H9 (cell line): ENCODE measurements at regions not wholly inside any gene's neighbourhood (a gene's known extent, or its start where the extent isn't known, plus 50 kb on each side); places are given as distances from the start of the nearest gene placed in this dataset.
A peak's percentile ranks its signal among the peaks of the same experiment; 100 is the strongest.

Experiments
- DNase-seq: peaks from one replicate; pipeline ENCODE4 v3.0.0-alpha.2; 2017
- H2AFZ ChIP-seq: one replicate; pipeline ENCODE4 v1.6.1; 2013; ENCODE audit warnings: mild to moderate bottlenecking, low read length, control low read depth, moderate library complexity
- H2AK5ac ChIP-seq: 2 replicates; pipeline ENCODE4 v1.6.1; 2013; ENCODE audit warnings: low read length, control low read depth, mixed read lengths; ENCODE audit not compliant: insufficient read length
- H2BK120ac ChIP-seq: one replicate; pipeline ENCODE4 v1.6.1; 2013; ENCODE audit warnings: low read depth, mild to moderate bottlenecking, low read length, control low read depth, inconsistent platforms; ENCODE audit not compliant: poor library complexity, severe bottlenecking
- H2BK12ac ChIP-seq: 2 replicates; pipeline ENCODE4 v1.6.1; 2013; ENCODE audit warnings: low read length, control low read depth, mixed read lengths, low read depth; ENCODE audit not compliant: insufficient read length
- H2BK15ac ChIP-seq: 2 replicates; pipeline ENCODE4 v1.6.1; 2013; ENCODE audit warnings: low read depth, low read length, control low read depth
- H2BK20ac ChIP-seq: one replicate; pipeline ENCODE4 v1.6.1; 2013; ENCODE audit warnings: low read depth, mild to moderate bottlenecking, low read length, control low read depth, inconsistent platforms; ENCODE audit not compliant: poor library complexity, severe bottlenecking
- H2BK5ac ChIP-seq: 2 replicates; pipeline ENCODE4 v1.6.1; 2013; ENCODE audit warnings: low read length, control low read depth, mixed read lengths; ENCODE audit not compliant: insufficient read length
- H3K14ac ChIP-seq: 2 replicates; pipeline ENCODE4 v1.6.1; 2013; ENCODE audit warnings: low read length, control low read depth; ENCODE audit not compliant: insufficient read depth
- H3K18ac ChIP-seq: 2 replicates; pipeline ENCODE4 v1.6.1; 2013; ENCODE audit warnings: low read depth, mild to moderate bottlenecking, mixed read lengths, low read length, control low read depth; ENCODE audit not compliant: insufficient read length
- H3K23ac ChIP-seq: 2 replicates; pipeline ENCODE4 v1.6.1; 2013; ENCODE audit warnings: low read length, control low read depth, mixed read lengths, low read depth; ENCODE audit not compliant: insufficient read length
- H3K23me2 ChIP-seq: 2 replicates; pipeline ENCODE4 v1.6.1; 2013; ENCODE audit warnings: low read depth, mild to moderate bottlenecking, mixed read lengths, low read length, control low read depth; ENCODE audit not compliant: insufficient read length, poor library complexity, severe bottlenecking
- H3K27ac ChIP-seq: 2 replicates; pipeline ENCODE4 v1.5.1; 2013; ENCODE audit warnings: low read length, control low read depth, mixed read lengths, low read depth; ENCODE audit not compliant: insufficient read length
- H3K27me3 ChIP-seq: 2 replicates; pipeline ENCODE4 v1.6.1; 2013; ENCODE audit warnings: low read length, control low read depth, inconsistent platforms; ENCODE audit not compliant: insufficient read depth
- H3K4ac ChIP-seq: 2 replicates; pipeline ENCODE4 v1.6.1; 2013; ENCODE audit warnings: low read depth, mild to moderate bottlenecking, control low read depth, inconsistent platforms, low read length, moderate library complexity
- H3K4me1 ChIP-seq: 2 replicates; pipeline ENCODE4 v1.6.1; 2013; ENCODE audit warnings: low read length, control low read depth, inconsistent platforms; ENCODE audit not compliant: insufficient read depth
- H3K4me2 ChIP-seq: 2 replicates; pipeline ENCODE4 v1.6.1; 2013; ENCODE audit warnings: low read length, control low read depth, mixed read lengths; ENCODE audit not compliant: insufficient read length, insufficient read depth
- H3K56ac ChIP-seq: 2 replicates; pipeline ENCODE4 v1.6.1; 2013; ENCODE audit warnings: low read depth, mild to moderate bottlenecking, mixed read lengths, low read length, control low read depth; ENCODE audit not compliant: insufficient read length
- H3K79me1 ChIP-seq: 2 replicates; pipeline ENCODE4 v1.6.1; 2013; ENCODE audit warnings: low read depth, mild to moderate bottlenecking, moderate library complexity, low read length, control low read depth, inconsistent platforms; ENCODE audit not compliant: insufficient read depth, poor library complexity, severe bottlenecking
- H3K79me2 ChIP-seq: 2 replicates; pipeline ENCODE4 v1.6.1; 2013; ENCODE audit warnings: low read length, control low read depth, inconsistent platforms; ENCODE audit not compliant: insufficient read depth
- H3K9ac ChIP-seq: 2 replicates; pipeline ENCODE4 v1.6.1; 2013; ENCODE audit warnings: low read length, control low read depth, mixed read lengths; ENCODE audit not compliant: insufficient read length; ENCODE audit errors: extremely low read depth
- H3K9me3 ChIP-seq: one replicate; pipeline ENCODE4 v1.6.1; 2013; ENCODE audit warnings: low read depth, low read length, inconsistent platforms; ENCODE audit not compliant: control insufficient read depth
- H3T11ph ChIP-seq: one replicate; pipeline ENCODE4 v1.6.1; 2013; ENCODE audit warnings: mild to moderate bottlenecking, low read length, control low read depth, inconsistent platforms
- H4K20me1 ChIP-seq: one replicate; pipeline ENCODE4 v1.6.1; 2013; ENCODE audit not compliant: control insufficient read depth, insufficient read length, insufficient read depth
- H4K5ac ChIP-seq: 2 replicates; pipeline ENCODE4 v1.6.1; 2013; ENCODE audit warnings: low read depth, mild to moderate bottlenecking, mixed read lengths, low read length, control low read depth; ENCODE audit not compliant: insufficient read length
- H4K8ac ChIP-seq: replicated peaks from 2 replicates; pipeline ENCODE4 v1.6.1; 2013; ENCODE audit warnings: low read length, control low read depth, mixed read lengths, low read depth; ENCODE audit not compliant: insufficient read length
- H4K91ac ChIP-seq: 2 replicates; pipeline ENCODE4 v1.6.1; 2013; ENCODE audit warnings: low read depth, mild to moderate bottlenecking, moderate library complexity, mixed read lengths, low read length, control low read depth; ENCODE audit not compliant: insufficient read length
- H3K27ac Mint-ChIP-seq, 3 experiments: 2 replicates in 2 of 3; 3 replicates in 1 of 3; pipeline ENCODE4 v1.8.0; 2020 to 2021; ENCODE audit warnings: mixed read lengths in 3 of 3, mild to moderate bottlenecking in 1 of 3, moderate library complexity in 1 of 3
- H3K27me3 Mint-ChIP-seq: 2 replicates; pipeline ENCODE4 v1.8.0; 2021; ENCODE audit warnings: low read depth, mild to moderate bottlenecking, moderate library complexity, mixed read lengths
- H3K36me3 Mint-ChIP-seq, 3 experiments: 2 replicates in 2 of 3; 3 replicates in 1 of 3; pipeline ENCODE4 v1.8.0; 2020 to 2021; ENCODE audit warnings: low read depth in 3 of 3, mixed read lengths in 3 of 3; ENCODE audit not compliant: insufficient read depth in 1 of 3
- H3K4me1 Mint-ChIP-seq, 2 experiments: 2 replicates each; pipeline ENCODE4 v1.8.0; 2020; ENCODE audit warnings: mixed read lengths in 2 of 2
- H3K4me3 Mint-ChIP-seq, 2 experiments: 2 replicates in 1 of 2; 3 replicates in 1 of 2; pipeline ENCODE4 v1.8.0; 2020 to 2021; ENCODE audit warnings: mild to moderate bottlenecking in 2 of 2, mixed read lengths in 2 of 2, moderate library complexity in 1 of 2
- H3K9me3 Mint-ChIP-seq, 2 experiments: 2 replicates in 1 of 2; 3 replicates in 1 of 2; pipeline ENCODE4 v1.8.0; 2020; ENCODE audit warnings: mild to moderate bottlenecking in 2 of 2, mixed read lengths in 2 of 2, moderate library complexity in 1 of 2
- WGBS: extraction: QIAGEN DNeasy Blood & Tissue Kit; methylation state at CpG from one replicate; pipeline ENCODE4 v1.1.7; 2013; ENCODE audit warnings: missing lambda C conversion rate, low lambda C conversion rate, mixed read lengths; ENCODE audit not compliant: insufficient read length; ENCODE audit errors: extremely low coverage; 5-methylcytosine and 5-hydroxymethylcytosine counted together
- TF ChIP-seq, protein P1 (sequence below): fragments of 200-600 bp; sonication (generic); conservative IDR thresholded peaks from 3 replicates; pipeline ENCODE4 v1.8.0; 2021; ENCODE audit warnings: antibody characterized with exemption, mild to moderate bottlenecking

- H3K79me2 ChIP-seq = no peaks in the 10 kb centered on the region
- peaks cover 0 to 5% of the 10 kb centered on the region in 2 experiments; a peak in 1 of 5 replicates for H3K9me3 Mint-ChIP-seq
These were observed 636.2 kb upstream of the IGFBP3 start for GRCh38 chr7:46557295-46557711.

More at GRCh38 chr7:46557295-46557711, 636.2 kb upstream of the IGFBP3 start:
- H3K27ac ChIP-seq = no peak overlapping the region
- H3K18ac ChIP-seq = no peak overlapping the region
- H2BK5ac ChIP-seq = no peak overlapping the region
- no peak overlapping the region for H4K91ac ChIP-seq
- no peaks in the 10 kb centered on the region for H3K79me1 ChIP-seq
- no peaks in the 10 kb centered on the region for H3K23me2 ChIP-seq
- no peaks in the 10 kb centered on the region for H3K4me1 Mint-ChIP-seq
- H2BK20ac ChIP-seq = no peak overlapping the region
- no peaks in the 10 kb centered on the region for H3K36me3 Mint-ChIP-seq
- no peak overlapping the region for H2AFZ ChIP-seq
- H3K4ac ChIP-seq = no peak overlapping the region
- H3K4me3 Mint-ChIP-seq = no peak overlapping the region
- no peak overlapping the region for H2BK120ac ChIP-seq
- H3T11ph ChIP-seq = no peak overlapping the region
- no peak overlapping the region for H4K8ac ChIP-seq
- no peak overlapping the region for H3K56ac ChIP-seq
- H2AK5ac ChIP-seq = no peak overlapping the region
- no peak overlapping the region for H3K23ac ChIP-seq
- DNase-seq = no peak
- no peak overlapping the region for H2BK15ac ChIP-seq
- H3K27me3 Mint-ChIP-seq = no peaks in the 10 kb centered on the region
- no peaks in the 10 kb centered on the region for H3K9me3 ChIP-seq
- H4K20me1 ChIP-seq = no peaks in the 10 kb centered on the region
- no peak overlapping the region for H2BK12ac ChIP-seq
- H3K27me3 ChIP-seq = no peaks in the 10 kb centered on the region
- no peak overlapping the region for H3K9ac ChIP-seq
- TF ChIP-seq, protein P1, sequence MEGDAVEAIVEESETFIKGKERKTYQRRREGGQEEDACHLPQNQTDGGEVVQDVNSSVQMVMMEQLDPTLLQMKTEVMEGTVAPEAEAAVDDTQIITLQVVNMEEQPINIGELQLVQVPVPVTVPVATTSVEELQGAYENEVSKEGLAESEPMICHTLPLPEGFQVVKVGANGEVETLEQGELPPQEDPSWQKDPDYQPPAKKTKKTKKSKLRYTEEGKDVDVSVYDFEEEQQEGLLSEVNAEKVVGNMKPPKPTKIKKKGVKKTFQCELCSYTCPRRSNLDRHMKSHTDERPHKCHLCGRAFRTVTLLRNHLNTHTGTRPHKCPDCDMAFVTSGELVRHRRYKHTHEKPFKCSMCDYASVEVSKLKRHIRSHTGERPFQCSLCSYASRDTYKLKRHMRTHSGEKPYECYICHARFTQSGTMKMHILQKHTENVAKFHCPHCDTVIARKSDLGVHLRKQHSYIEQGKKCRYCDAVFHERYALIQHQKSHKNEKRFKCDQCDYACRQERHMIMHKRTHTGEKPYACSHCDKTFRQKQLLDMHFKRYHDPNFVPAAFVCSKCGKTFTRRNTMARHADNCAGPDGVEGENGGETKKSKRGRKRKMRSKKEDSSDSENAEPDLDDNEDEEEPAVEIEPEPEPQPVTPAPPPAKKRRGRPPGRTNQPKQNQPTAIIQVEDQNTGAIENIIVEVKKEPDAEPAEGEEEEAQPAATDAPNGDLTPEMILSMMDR = no peak
- H3K4me1 ChIP-seq = no peaks in the 10 kb centered on the region
- WGBS = no CpG with 5 or more reads among the region's 5 CpGs
- H3K27ac Mint-ChIP-seq = peak overlapping the region in 1 of 3 experiments; percentile 65; a peak in 1 of 7 replicates
- H3K4me2 ChIP-seq = no peak overlapping the region
- H3K14ac ChIP-seq = no peak overlapping the region
- no peak overlapping the region for H4K5ac ChIP-seq
